Ishikawa (cell line): ENCODE measurements at regions not wholly inside any gene's neighbourhood (a gene's known extent, or its start where the extent isn't known, plus 50 kb on each side); places are given as distances from the start of the nearest gene placed in this dataset.

ENCODE experiments used
- EP300 ChIP-seq: IDR thresholded peaks from 2 replicates; pipeline ENCODE4 v1.6.1; 2012; ENCODE audit warnings: borderline replicate concordance
- NFIC ChIP-seq: IDR thresholded peaks from 2 replicates; pipeline ENCODE4 v1.6.1; 2012
- RAD21 ChIP-seq: IDR thresholded peaks from 2 replicates; pipeline ENCODE4 v1.6.1; 2012; ENCODE audit warnings: low read depth
- YY1 ChIP-seq: IDR thresholded peaks from 2 replicates; pipeline ENCODE4 v1.6.1; 2012; ENCODE audit warnings: low read depth
- TF ChIP-seq, protein P1 (sequence below): IDR thresholded peaks from 2 replicates; pipeline ENCODE4 v1.6.1; 2012

DNA sequence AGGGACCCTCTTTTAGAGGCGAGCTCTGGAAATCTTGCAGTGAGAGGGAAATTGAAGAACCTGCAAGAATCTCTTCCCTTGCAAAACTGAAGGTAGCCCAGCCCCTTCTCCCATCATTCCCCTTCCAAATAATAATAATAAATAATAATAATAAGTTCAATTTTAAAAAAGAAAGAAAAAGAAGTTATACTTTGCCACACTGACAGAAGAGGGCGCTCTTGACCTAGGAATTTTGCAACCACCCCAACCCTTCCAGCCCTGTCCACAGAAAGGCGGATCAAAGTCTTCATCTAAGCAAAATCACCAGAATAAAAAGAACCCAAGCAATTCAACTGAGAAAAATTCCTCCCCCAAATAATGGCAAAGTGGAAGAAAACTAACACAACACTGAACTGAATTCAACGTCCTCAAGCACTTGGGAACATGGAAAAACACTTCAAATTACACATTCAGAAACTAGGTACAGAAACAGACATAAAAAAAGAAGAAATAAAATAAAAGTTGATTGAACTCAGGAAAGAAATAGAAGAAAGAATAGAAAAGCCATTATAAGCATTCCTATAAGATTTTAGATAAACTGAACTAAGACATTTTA, 98.9 kb upstream of the GLS start:
- TF ChIP-seq YY1 (no peak), RAD21 (peak; percentile 87), EP300 (no peak), NFIC (no peak)
- TF ChIP-seq, protein P1, sequence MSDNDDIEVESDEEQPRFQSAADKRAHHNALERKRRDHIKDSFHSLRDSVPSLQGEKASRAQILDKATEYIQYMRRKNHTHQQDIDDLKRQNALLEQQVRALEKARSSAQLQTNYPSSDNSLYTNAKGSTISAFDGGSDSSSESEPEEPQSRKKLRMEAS = no peak
